Ishikawa (cell line): ENCODE measurements at regions not wholly inside any gene's neighbourhood (a gene's known extent, or its start where the extent isn't known, plus 50 kb on each side); places are given as distances from the start of the nearest gene placed in this dataset.

Experiments used
- CEBPB ChIP-seq: IDR thresholded peaks from 2 replicates; pipeline ENCODE4 v1.6.1; 2012
- CREB1 ChIP-seq: IDR thresholded peaks from 2 replicates; pipeline ENCODE4 v1.6.1; 2012; ENCODE audit warnings: low read depth
- EGR1 ChIP-seq: IDR thresholded peaks from 2 replicates; pipeline ENCODE4 v1.6.1; 2012
- EP300 ChIP-seq: IDR thresholded peaks from 2 replicates; pipeline ENCODE4 v1.6.1; 2012; ENCODE audit warnings: borderline replicate concordance
- FOXM1 ChIP-seq: IDR thresholded peaks from 2 replicates; pipeline ENCODE4 v1.6.1; 2012; ENCODE audit warnings: low read depth, borderline replicate concordance
- MAX ChIP-seq: IDR thresholded peaks from 2 replicates; pipeline ENCODE4 v1.6.1; 2012
- NFIC ChIP-seq: IDR thresholded peaks from 2 replicates; pipeline ENCODE4 v1.6.1; 2012
- RAD21 ChIP-seq: IDR thresholded peaks from 2 replicates; pipeline ENCODE4 v1.6.1; 2012; ENCODE audit warnings: low read depth
- REST ChIP-seq: IDR thresholded peaks from 2 replicates; pipeline ENCODE4 v1.6.1; 2012; ENCODE audit warnings: low read depth, mild to moderate bottlenecking
- TAF1 ChIP-seq: IDR thresholded peaks from 2 replicates; pipeline ENCODE4 v1.6.1; 2012; ENCODE audit warnings: low read depth, mild to moderate bottlenecking
- TCF12 ChIP-seq: IDR thresholded peaks from 2 replicates; pipeline ENCODE4 v1.6.1; 2012; ENCODE audit warnings: low read depth
- TEAD4 ChIP-seq: IDR thresholded peaks from 2 replicates; pipeline ENCODE4 v1.6.1; 2012
- USF1 ChIP-seq: IDR thresholded peaks from 2 replicates; pipeline ENCODE4 v1.6.1; 2012
- YY1 ChIP-seq: IDR thresholded peaks from 2 replicates; pipeline ENCODE4 v1.6.1; 2012; ENCODE audit warnings: low read depth
- ZBTB7A ChIP-seq: IDR thresholded peaks from 2 replicates; pipeline ENCODE4 v1.6.1; 2012; ENCODE audit warnings: low read depth

- no peak for TF ChIP-seq TEAD4
- no peak for TF ChIP-seq USF1
- no peak for TF ChIP-seq TAF1
- no peak for TF ChIP-seq CREB1
- TF ChIP-seq FOXM1 = no peak
- TF ChIP-seq NFIC = no peak
- TF ChIP-seq YY1 = no peak
- no peak for TF ChIP-seq MAX
- no peak for TF ChIP-seq TCF12
- no peak for TF ChIP-seq ZBTB7A
- TF ChIP-seq REST = no peak
- no peak for TF ChIP-seq RAD21
- TF ChIP-seq EGR1 = no peak
- no peak for TF ChIP-seq CEBPB
- no peak for TF ChIP-seq EP300
Observed at GRCh38 chr15:39130556-39131379, 450.1 kb upstream of the THBS1 start.

GRCh38 chr15:39131609-39132008 lies 449.3 kb upstream of the THBS1 start:
- TF ChIP-seq CEBPB (no peak), CREB1 (no peak), YY1 (no peak), TCF12 (no peak), ZBTB7A (no peak), EGR1 (no peak), TEAD4 (no peak), NFIC (no peak), EP300 (no peak), TAF1 (no peak)

GRCh38 chr15:39132070-39132469 lies 448.8 kb upstream of the THBS1 start:
- TF ChIP-seq REST (no peak), CEBPB (0 out of 2 replicates have a peak, but pooled peaks have one; percentile 28)

GRCh38 chr15:39132954-39133600 lies 447.8 kb upstream of the THBS1 start:
- TF ChIP-seq CEBPB (no peak), FOXM1 (no peak), USF1 (no peak)

- TF ChIP-seq EGR1 (no peak), NFIC (no peak), CREB1 (no peak), TAF1 (no peak), MAX (no peak), FOXM1 (no peak), ZBTB7A (no peak), REST (no peak), USF1 (no peak), YY1 (no peak), RAD21 (no peak), EP300 (no peak), TCF12 (no peak), CEBPB (no peak), TEAD4 (no peak)
Observed at GRCh38 chr15:39134282-39134681, 446.6 kb upstream of the THBS1 start.
